ENCODE measurements at regions not wholly inside any gene's neighbourhood (a gene's known extent, or its start where the extent isn't known, plus 50 kb on each side); places are given as distances from the start of the nearest gene placed in this dataset.

DNA sequence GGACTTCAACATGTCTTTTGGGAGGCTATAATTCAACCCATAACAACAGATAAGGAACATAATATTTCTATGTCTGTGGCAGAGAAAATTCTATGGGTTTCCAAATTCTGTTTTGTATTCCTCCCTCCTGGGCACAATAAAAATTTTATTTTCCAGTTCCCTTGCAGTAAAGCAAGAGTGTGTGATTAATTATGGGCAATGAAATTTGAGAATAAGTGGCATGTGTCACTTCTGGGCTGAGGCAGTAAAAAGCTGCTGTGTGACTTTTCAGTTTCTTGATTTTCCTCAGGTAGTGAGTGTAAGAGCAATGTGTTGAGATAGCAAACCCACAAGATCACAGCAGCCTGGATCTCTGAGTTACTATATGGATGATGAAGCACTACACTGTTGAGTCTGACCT lies 216.4 kb downstream of the MEIS1 start:
- Histone ChIP-seq H3K36me3 (no peaks in the 10 kb centered on the region), H3K4me1 (no peaks in the 10 kb centered on the region), H3K27ac (no peak overlapping the region), H3K27me3 (peaks cover 0 to 8% (median 0%) of the 10 kb centered on the region in 3 donors), H3K4me3 (no peak overlapping the region), H3K9me3 (no peaks in the 10 kb centered on the region)
- in situ Hi-C loops (cut with MboI; ENCODE audit: low sequenced_read_pairs in 4 of 4) (no loop called here), intact Hi-C loops (cut with DNase I; ENCODE audit: low total_unique reads) (no loop called here)
- no peak for TF ChIP-seq POLR2A (IDR thresholded peaks at IDR 0.05)
- TF ChIP-seq, protein P1, sequence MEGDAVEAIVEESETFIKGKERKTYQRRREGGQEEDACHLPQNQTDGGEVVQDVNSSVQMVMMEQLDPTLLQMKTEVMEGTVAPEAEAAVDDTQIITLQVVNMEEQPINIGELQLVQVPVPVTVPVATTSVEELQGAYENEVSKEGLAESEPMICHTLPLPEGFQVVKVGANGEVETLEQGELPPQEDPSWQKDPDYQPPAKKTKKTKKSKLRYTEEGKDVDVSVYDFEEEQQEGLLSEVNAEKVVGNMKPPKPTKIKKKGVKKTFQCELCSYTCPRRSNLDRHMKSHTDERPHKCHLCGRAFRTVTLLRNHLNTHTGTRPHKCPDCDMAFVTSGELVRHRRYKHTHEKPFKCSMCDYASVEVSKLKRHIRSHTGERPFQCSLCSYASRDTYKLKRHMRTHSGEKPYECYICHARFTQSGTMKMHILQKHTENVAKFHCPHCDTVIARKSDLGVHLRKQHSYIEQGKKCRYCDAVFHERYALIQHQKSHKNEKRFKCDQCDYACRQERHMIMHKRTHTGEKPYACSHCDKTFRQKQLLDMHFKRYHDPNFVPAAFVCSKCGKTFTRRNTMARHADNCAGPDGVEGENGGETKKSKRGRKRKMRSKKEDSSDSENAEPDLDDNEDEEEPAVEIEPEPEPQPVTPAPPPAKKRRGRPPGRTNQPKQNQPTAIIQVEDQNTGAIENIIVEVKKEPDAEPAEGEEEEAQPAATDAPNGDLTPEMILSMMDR (IDR thresholded peaks at IDR 0.05 in 4 of 5, conservative IDR thresholded peaks at IDR 0.05 in 1 of 5), result no peak
- DNase-seq (no peak), ATAC-seq (no peak)

DNA sequence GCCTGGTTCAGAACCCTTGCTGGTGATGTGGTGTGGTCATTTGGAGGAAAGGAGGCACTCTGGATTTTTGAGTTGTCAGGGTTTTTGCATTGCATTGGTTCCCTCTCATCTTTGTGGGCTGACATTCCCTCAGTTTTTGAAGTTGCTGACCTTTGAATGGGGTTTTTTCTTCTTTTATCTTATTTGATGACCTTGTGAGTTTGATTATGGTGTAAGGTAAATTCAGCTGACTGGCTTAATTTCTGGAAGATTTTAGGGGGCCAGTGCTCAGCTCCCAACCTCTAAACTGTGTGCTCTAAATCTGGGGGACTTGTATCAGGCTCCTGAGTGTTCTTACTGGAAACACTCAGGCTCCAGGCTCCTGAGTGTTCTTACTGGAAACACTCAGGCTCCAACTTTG lies 225.9 kb downstream of the MEIS1 start:
- in situ Hi-C loops (cut with MboI; ENCODE audit: low sequenced_read_pairs in 4 of 4), result no loop called here
- Histone ChIP-seq H3K4me1 (no peaks in the 10 kb centered on the region), H3K27me3 (no peaks in the 10 kb centered on the region), H3K27ac (no peak overlapping the region), H3K9me3 (no peaks in the 10 kb centered on the region), H3K4me3 (no peak overlapping the region), H3K36me3 (no peaks in the 10 kb centered on the region)
- intact Hi-C loops (cut with DNase I; ENCODE audit: low total_unique reads), result no loop called here
- TF ChIP-seq POLR2A (IDR thresholded peaks at IDR 0.05), result no peak
- TF ChIP-seq, protein P1 (IDR thresholded peaks at IDR 0.05 in 4 of 5, conservative IDR thresholded peaks at IDR 0.05 in 1 of 5), result no peak
- no peak for DNase-seq
- no peak for ATAC-seq

DNA sequence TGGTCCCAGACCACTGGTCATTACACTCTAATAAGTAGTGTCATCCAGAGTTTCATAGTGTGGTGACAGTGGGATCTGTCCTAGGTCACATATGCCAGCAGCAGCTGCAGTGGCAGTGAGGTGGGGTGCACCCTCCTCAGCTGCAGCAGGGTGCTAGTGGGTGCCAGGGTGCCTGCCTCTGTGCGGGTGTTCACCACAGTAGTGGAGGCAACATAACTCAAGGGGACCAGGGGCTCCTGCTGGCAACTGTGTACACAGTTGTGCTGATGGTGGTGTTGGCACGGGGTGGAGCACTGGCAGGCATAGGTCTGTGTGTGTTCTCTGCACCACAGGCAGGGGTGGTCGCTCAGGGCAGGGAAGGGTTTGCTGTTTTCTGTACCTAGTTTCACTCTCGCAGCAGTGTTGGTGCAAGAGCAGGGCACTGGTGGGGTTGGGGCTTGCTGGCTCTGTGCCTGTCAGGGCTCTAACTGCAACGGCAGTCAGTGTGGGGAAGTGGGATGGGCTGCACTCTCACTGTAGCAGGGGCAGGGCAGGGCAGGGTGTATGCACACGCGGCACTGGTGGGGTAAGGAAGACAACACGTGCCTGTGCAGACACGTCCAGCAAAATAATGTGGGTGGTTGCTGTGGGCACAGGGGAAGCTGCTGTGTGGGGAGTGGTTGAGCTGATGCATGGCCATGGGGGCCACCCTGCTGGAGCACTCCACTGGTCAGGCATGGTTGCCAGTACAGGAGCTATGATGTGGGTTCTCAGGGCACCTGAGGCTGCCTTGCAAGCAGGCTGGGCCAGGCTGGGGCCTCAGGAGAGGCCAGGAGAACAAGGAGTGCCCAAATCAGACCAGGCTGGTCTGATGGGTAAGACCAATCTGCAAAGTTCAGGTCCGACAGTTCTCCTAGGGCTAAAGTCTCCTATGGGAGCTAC lies 226.6 kb downstream of the MEIS1 start:
- Histone ChIP-seq H3K27ac (no peak overlapping the region), H3K27me3 (no peaks in the 10 kb centered on the region), H3K9me3 (no peaks in the 10 kb centered on the region), H3K4me1 (no peaks in the 10 kb centered on the region), H3K36me3 (no peaks in the 10 kb centered on the region), H3K4me3 (no peak overlapping the region)
- DNase-seq (no peak), ATAC-seq (no peak)
- TF ChIP-seq POLR2A (IDR thresholded peaks at IDR 0.05), result no peak
- TF ChIP-seq, protein P1 (IDR thresholded peaks at IDR 0.05 in 4 of 5, conservative IDR thresholded peaks at IDR 0.05 in 1 of 5), result no peak
- intact Hi-C loops (cut with DNase I; ENCODE audit: low total_unique reads), result no loop called here
- in situ Hi-C loops (cut with MboI; ENCODE audit: low sequenced_read_pairs in 4 of 4), result no loop called here

DNA sequence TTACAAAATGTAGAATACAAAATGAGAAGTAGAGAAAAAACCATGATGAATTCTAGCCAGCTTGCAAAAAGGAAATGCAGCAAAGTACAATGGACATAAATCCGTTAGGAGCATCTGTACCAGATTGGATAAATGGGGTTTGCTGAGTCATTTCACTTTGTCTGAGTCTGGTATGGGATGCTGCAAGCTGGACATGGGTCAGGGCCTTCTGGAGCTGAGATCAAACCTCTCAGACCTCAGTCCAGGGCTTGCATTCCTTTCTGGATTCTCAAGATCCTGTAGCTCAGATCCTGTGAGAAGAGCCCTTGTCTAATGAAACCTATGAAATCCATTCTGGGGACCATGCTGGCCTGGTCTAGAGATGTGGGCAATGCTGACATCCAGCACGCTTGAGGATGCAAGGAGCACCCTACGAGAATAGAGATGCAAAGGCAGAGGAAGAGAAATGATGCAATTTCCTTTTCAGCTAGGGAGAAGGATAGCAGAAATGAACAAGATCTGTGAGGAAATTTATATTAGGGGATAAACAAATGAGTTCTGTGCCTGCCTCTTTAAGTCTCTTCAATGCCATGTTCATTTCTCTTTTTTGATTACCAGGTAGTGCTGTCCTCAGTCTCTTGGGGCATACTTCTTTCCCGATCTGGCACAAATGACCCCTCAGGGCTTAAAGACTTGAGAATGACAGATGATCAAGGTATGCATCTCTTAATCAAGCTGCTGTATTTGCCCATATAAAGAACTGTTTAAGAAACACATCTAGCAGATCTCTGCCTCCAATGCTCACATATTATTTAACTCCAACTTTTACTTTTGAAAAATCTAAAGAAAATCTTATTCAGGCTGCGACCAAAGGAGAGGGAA lies 230.4 kb downstream of the MEIS1 start:
- ATAC-seq (no peak), DNase-seq (no peak)
- TF ChIP-seq, protein P1 (IDR thresholded peaks at IDR 0.05 in 4 of 5, conservative IDR thresholded peaks at IDR 0.05 in 1 of 5), result no peak
- no peak for TF ChIP-seq POLR2A (IDR thresholded peaks at IDR 0.05)
- Histone ChIP-seq H3K27me3 (no peaks in the 10 kb centered on the region), H3K4me1 (no peaks in the 10 kb centered on the region), H3K9me3 (no peaks in the 10 kb centered on the region), H3K27ac (no peak overlapping the region), H3K4me3 (no peak overlapping the region), H3K36me3 (no peaks in the 10 kb centered on the region)
- in situ Hi-C loops (cut with MboI; ENCODE audit: low sequenced_read_pairs in 4 of 4), result no loop called here
- intact Hi-C loops (cut with DNase I; ENCODE audit: low total_unique reads), result no loop called here
